ENCODE measurements at regions not wholly inside any gene's neighbourhood (a gene's known extent, or its start where the extent isn't known, plus 50 kb on each side); places are given as distances from the start of the nearest gene placed in this dataset.
A peak's percentile ranks its signal among the peaks of the same experiment; 100 is the strongest.

DNA sequence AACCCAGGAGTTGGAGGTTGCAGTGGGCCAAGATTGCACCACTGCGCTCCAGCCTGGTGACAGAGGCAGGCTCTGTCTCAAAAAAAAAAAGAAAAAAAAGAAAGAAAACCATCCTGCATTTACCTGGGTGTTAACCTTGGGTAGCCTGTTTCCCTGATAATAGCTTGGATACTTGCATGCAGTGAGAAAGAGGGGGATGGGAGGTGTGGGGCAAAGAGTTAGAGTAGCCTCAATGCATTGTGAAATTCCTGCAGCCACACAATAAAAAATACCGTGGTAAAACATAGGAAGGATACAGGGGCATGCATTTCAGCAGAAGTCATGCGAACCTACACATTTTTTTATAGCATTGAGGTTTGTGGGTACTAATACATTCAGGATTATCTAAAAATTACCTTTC, 76.6 kb upstream of the ZNF516 start:
- DNase-seq (ENCODE audit: low spot score): no peak

DNA sequence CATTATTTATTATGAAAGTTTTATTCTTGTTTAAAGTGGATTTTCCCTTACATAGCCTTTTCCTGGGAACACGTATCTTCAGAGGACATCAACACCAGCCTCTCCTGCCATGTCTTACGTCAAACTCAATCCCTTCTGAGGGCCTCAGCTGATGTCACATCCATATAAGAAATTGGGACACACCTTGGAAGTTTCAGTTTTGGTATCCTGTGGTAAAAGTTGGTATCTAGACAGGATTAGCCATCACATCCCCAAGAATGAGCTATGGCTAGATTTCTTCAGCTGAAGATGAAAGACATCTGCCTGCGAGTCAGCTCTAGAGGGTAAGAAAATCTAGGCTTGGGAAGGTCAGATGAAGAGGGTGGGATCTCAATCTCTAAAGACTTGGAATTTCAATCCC, 75.8 kb upstream of the ZNF516 start:
- no peak for DNase-seq (ENCODE audit: low spot score)

DNA sequence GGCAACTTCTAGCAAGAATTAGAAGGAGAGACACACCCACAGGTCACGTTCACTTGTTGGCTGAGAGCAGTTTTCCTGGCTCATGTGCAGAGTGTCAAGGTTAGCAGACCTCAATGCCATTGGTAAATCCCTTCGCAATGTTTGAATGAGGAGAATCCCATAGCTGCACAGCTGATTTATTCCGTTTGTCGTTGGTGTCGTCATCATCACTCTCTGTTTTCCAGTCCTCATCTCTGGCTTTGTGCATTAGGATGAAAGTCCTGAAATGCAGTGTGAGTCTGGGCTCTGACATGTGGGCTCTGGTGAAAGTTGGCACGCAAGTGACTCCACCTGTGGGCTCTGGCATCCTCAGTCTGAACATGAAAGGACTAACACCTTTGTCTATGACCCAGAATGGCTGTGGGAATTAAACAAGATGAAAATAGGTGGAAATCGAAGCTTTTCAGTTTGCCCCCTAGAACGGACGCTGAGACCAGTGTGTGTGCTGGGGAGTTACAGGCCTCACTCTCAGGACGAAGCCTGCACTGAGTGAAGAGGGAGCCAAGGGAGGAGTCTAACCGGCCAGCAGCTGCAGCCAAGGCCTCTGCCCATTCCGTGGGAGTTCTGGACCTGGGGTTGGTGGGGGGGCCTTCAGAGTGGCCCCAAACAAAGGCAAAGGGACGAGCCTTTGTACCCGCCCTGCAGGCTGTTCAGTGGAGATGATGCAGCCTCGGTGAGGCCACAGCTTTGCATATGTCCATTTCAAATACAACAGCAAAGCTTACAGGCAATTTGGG, 74.8 kb upstream of the ZNF516 start:
- no peak for DNase-seq (ENCODE audit: low spot score)

DNA sequence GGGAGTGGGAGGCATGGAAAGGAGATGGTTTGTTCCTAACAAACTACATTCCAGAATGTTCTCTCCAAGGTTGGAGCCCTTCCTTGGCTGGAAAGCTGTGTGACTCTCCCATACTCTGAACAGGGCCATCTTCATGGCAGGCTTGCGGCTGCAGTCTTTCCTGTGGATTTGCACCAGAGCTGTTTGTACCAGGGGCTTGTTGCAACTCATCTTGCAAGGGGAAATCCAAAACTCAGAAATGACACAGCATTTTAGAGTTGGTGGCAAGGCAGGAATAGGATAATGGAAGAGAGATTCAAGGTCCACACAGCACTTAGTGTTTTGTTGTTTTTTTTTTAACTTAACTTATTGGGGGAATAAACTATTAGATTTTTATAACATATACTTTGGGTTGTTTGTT, 73.7 kb upstream of the ZNF516 start:
- DNase-seq (ENCODE audit: low spot score): no peak

DNA sequence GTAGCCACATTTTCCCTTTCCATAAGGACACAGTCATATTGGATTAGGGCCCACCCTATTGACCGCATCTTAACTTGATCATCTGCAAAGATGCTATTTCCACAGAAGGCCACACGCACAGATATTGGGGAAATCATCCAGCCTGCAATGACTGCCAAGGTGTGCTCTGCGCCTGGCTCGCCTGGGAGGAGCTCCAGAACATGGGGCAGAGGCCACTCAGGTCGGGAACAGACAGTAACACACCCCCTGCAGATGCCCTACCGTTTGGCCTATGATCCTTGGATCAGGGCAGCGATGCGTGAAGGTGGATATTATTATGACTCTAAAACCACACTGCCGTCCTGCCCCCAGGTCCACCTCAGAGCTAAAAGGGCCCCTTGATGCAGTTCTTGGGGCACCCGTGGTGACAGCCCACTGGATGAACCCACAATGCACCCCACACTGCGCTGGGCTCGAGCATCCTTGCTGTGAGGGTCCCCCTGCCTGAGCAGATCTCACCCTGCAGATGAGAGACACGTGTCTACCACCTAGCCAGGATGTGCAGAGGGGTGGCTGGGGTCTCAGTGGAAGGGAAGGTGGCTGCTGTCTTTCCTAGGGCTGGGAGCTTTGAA, 72.9 kb upstream of the ZNF516 start:
- no peak for DNase-seq (ENCODE audit: low spot score)

DNA sequence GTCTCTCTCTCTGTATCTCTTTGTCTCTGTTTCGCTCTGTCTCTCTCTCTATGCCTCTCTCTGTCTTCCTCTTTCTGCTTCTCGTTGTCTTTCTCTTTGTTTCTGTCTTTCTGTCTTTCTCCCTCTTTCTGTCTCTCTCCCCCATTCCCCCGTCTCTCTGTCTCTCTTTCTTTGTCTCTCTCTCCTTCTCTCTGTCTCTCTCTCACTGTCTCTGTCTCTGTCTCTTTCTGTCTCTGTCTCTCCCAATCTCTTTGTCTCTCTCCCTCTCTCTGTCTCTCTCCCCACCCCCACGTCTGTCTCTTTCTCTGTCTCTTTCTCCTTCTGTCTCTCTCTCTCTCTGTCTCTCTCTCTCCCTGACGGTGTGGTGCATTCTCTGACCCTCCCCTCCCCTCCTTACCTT, 71.9 kb upstream of the ZNF516 start:
- DNase-seq (ENCODE audit: low spot score): no peak

DNA sequence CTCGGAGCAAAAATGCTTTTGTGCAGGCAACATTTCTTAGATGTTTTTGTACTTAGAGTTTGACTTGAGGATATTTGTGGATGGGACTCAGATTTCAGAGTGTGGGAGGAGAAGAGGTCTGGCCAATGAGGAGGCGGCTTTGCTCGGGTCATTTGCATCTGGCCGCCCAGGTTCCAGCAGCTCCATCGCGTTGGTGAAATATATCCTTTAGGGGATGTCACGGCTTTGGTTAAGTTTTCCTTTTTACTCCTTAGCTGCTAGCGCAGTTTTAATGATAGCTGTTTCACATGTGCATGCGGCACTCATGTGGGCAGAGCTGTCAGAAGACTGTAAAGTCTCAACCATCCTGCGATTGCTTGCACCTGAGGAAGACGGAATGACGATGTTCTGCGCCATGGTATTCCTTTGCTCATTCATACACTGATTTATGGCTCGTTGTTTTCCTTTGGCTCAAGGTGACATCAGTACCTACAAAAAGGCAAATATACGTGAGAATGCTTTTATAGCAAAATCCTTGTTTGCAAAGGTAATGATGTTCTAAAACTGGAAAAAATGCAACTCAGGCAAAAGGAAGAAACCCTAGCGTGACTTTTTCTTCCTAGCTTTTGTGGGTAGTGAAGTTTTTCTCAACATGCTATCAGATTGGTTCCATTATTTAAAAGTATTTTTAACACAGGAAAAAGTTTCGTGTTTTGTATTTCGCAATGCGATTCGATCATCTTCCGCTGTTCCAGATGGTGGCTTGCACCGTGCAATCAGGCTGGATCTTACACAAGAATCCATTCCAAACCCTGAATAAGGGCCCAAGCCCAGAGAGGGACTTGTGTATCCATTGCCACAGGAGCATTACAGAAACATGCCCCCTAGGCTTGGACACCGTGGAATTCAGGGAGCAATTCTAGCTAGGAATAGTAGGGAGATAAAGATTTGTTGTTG, 70.5 kb upstream of the ZNF516 start:
- DNase-seq (ENCODE audit: low spot score): peak; percentile 20

DNA sequence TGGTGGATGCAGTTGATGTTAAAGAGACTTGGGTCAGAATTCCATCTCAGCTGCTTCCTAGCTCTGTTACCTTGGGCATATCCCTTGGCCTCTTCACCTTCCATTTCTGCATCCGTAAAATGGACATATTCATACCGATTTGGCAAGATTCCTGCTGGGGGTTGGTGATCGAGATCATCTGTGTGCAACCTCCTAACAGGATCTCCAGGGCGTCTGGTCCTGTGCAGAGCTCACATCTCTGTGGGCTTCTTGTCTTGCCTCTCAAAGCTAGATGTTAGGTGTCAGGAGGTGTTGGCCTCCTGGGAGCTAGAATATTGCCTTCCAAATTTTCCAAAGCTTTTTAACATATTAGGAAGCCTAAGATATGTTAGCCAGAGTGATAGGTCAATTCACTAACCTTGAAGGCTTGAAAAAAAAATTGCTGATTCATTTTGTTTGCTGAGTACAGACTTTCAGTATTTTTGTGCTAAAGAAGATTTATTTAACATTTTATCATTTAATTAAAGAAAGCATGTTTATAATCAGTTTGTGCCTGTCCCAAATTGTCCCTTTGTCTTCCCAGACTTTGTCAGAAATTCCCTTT, 69.7 kb upstream of the ZNF516 start:
- no peak for DNase-seq (ENCODE audit: low spot score)

DNA sequence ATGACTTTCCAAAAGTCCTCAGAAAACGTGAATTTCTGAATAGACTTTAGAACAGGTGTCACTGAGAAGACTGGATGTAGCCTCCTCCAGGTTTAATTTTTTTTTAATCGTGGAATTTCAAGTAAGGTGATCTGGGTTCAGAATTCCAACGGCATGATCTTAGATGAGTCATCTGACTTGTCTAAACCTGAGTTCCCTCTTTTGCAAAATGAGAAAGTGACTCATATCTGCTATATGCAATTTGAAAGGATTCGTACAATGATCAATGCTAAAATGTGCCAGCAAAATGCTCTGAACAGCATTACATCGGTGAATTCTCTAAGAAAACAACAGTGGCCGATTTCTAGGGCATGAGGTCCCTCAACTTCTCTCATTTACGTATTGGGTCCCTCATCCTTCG, 69.1 kb upstream of the ZNF516 start:
- no peak for DNase-seq (ENCODE audit: low spot score)

DNA sequence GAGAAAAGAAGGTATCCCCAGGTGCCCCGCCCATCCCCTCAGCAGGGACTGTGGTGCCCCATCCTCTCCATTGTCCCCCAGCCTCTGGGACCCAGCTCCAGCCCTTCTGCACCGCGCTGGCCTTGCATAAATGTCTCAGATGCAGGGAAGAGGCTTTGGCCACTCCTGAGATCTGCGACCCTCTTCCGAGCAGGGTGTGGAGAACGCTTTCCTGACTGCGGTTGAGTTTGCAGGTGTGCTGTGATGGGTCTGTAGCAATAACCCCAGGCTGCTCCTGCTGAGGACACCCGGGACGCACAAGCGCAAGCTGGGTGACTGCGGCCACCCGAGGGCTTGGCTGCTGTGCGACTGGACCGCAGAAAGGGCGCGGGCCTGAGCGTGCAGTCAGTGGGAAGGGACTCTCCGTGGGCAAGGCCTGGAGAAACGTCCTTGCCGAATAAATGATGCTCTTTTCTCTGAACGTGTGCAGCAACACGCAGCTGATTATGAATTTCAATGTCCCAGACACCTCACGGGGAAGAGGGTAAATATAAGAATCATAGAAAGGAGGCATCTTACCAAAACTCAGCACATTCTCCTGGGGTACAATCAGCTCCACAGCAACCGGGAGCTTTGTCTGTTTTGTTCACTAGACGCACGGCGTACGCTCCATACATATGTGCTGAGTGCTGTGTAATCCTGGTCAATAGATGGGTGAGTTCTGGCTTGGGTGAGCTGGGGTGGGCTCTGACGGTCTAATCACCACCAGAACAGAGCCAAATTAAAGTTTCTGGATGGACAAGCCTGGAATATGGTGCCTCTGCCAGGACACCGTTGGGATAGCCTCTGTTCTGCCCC, 67.5 kb upstream of the ZNF516 start:
- DNase-seq (ENCODE audit: low spot score): no peak

DNA sequence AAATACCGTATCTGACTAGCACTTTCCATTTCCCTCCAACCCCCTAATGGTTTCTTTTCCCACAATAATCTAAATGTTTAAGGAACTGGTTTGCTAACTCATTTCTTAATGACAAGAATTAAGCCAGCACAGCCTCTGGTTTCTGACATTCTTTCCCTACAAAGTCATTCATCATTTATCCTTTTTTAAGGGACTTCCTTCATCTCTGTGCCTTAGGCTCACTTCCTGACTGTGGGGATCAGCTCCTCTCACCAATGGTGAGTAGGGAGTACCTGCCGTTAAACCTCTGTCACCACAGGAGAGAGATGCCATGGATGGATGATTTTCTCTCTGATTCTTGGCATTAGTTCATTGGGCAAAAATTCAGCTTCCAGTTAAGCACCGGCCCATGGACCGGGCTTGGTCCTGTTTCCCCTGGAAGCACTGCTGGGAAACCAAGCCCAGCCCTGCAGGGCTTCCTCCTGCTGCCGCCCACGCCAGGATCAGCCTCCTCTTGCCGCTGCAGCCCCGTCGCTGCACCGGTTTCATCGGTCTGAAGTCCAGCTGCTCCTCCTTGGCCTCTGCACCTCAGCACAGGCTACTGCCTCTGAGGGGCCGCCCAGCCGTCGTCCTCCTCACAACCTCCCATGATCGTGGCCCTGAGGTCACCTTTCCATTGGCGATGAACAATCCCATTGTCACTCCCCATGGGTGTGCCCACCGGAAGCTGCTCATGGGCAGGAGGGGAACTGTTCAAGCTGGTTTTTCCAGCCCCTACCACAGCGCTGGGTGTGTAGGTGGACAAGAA, 64.0 kb upstream of the ZNF516 start:
- DNase-seq (ENCODE audit: low spot score): no peak

DNA sequence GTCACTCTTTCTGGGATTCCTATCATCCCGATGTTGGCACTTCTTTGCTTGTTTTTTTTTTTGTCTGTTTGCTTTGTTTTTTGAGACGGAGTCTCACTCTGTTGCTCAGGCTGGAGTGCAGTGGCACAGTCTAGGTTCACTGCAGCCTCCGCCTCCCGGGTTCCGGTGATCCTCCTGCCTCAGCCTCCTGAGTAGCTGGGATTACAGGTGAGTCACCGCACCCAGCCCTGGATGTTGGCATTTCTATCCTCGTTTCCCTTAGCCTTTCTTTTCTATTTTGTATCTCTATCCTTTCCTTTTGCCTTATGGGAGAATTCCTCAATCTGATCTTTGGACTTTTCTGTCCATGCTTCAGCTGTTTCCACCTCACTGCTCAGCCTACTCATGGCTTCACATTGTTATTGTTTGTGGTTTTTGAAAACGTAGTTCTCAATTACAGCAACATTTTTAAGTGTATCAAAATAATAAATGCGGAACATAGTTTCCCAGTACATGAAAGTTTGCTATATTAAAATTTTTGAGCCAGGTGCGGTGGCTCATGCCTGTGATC, 62.1 kb upstream of the ZNF516 start:
- no peak for DNase-seq (ENCODE audit: low spot score)

DNA sequence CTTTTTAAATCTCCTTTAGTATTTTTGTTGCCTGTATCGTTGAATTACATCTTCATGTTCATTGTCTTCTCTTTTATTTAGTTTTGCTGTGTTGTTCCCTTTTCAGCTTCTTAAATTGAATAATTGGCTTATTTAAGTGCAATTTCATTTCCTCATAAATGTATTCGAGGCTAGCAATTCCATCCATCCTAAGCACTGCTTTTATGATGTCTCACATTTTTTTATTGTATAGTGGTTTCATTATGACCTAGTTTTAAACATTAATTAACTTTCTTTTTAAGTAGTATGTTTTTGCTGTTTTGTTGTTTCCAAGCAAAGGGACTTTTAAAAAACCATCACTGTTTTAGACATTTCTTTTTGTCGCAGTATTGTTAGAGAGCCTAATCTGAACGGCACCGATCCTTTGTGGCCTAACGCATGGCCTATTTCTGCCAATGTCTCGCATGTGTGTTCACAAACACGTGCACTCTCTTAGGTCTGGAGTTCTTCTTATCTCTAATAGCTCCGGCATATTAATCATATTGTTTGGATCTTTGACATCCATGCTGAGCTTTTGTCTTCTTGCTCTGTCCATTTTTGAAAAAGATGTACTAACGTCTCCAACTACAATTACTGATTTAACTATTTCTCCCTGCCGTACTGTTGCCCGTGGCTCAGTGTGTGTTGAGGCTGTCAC, 59.6 kb upstream of the ZNF516 start:
- no peak for DNase-seq (ENCODE audit: low spot score)

DNA sequence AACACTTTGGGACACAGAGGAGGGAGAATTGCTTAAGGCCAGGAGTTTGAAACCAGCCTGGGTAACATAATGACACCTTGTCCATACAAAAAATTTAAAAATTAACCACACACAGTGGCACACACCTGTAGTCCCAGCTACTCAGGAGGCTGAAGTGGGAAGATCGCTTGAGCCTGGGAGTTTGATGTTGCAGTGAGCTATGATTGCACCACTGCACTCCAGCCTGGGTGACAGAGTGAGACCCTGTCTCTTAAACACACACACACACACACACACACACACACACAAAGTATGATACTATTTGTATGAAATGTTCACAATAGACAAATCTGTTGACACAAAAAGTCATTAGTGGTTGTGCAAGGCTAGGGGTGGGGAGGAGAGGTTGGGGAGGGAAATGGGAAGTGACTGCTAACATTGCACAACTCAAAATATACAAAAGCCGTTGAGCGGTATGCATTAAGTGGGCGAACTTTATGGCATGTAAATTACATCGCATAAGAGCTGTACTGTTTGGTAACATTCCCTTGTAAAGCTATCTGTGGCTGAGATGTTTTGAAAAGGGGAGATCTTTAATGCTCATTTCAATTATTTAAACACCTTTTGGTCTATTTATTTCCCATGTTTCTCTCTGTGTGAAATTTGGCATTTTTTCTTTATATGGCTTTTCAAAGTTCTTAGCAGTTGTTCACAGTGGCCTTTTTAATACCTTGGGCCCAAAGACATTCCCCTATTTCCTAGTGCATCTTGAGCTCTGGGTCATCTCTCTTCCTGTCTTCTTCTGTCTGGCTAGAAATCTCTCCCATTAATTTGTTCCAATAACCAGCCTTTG, 58.9 kb upstream of the ZNF516 start:
- DNase-seq (ENCODE audit: low spot score): no peak

DNA sequence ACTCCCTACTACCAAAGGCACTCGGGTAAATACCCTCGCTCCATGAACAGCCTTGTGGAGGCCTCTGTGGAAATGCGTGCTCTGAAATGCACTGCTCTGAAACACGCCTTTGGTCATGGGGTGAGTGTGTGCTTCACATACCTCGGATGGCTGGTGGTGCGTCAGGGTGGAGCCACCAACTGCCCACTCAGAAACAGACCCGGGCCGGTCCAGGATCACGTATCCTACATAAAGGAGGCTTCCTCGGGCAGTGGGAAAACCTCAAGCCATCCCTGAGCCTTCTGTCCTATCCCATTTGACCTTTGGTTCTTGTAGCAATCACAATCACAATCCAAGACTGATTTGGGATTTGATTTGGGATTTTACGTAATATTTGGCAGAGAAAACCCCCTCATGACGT, 53.5 kb upstream of the ZNF516 start:
- no peak for DNase-seq (ENCODE audit: low spot score)

DNA sequence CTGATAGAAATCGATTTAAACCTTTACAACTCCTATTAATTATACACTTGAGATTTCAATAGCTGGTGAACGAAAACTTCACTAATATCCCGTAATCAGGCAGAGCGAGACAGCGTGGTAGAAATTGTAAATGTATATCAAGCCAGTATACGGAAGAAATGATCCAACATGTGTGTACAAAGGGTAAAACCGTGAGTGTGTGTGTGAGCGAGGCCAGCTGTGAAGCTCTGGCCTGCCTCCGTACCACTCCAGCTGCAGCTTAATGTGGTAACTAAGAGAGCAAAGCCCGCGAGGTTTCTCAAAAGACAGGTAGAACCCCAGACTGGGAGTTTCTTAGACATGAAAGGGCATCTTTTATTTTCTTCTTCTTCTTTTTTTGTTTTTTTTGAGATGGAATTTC, 52.3 kb upstream of the ZNF516 start:
- no peak for DNase-seq (ENCODE audit: low spot score)

DNA sequence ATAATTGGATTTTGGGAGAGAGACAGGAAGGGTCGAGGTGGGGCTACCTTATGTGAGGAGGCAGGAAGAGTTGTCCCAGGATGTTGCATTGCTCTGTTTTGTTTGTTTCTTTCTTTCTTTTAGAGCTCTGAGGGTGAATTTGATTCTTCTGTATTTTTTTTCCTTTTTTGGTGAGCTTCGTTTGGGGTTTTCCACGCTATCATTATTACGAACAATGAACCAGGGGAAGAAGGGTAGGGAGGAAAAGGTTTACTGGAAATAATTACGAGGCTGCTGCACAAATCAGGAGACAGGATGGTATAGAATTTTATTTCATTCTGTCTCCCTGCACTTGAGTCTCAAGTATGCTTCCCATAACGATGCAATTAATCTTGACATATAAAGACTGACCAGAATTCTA, 51.4 kb upstream of the ZNF516 start:
- DNase-seq (ENCODE audit: low spot score): no peak

DNA sequence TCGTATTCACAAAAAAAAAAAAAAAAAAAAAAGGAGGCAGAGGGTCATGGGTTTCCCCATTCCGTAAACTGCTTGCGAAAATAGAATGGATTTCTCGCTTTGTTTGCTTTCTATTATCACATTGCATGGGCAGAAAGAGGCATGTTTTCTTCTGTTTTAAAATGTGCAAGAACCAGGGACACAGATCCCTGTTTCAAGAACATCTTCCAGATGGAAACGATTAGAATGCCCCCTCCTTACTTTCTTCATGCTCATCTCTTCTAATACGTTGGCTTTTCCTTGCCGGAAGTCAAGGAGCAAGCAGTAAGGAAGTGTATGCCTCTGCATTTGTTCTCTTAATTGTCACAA, 51.0 kb upstream of the ZNF516 start:
- DNase-seq (ENCODE audit: low spot score): no peak

DNA sequence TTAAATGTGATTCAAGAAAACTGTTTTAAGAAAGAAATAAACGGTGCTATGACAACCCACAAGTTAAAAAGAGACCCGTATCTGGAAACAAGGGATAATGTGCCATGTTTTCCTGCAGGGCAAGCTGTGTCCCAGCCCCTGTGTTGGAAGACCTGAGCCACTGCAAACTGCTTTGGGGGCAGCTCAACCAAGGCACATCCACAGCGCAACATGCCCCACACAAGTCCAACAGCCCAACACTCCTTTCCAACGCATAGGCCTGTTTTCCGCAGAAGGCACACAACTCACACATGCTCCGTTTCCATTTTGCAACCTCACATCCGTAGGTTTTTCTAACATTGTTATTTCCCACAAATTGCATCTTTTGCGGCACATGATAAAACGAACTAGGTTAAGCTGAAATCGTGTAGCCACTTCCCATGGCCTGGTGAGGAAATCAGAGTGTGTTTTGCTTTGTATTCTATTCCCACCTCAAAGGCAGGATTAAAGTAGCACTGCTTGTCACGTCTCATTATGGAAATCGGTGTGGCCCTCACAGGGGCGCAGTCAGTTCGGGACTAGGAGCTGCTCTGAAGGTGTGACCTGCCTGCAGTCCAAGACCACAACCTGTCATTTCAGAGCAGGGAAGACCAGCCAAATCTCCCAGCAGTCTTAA, 50.5 kb upstream of the ZNF516 start:
- DNase-seq (ENCODE audit: low spot score): no peak

Data from globus pallidus (tissue), 1 donor.